ENCODE measurements at regions not wholly inside any gene's neighbourhood (a gene's known extent, or its start where the extent isn't known, plus 50 kb on each side); places are given as distances from the start of the nearest gene placed in this dataset.
A peak's percentile ranks its signal among the peaks of the same experiment; 100 is the strongest.

GRCh38 chr5:164009621-164010020, 504.2 kb downstream of the MAT2B start:
- Histone ChIP-seq H3K36me3 (no peaks in the 10 kb centered on the region), H3K27me3 (no peaks in the 10 kb centered on the region), H3K4me3 (no peak overlapping the region), H3K27ac (no peak overlapping the region), H3K4me1 (no peaks in the 10 kb centered on the region), H3K9me3 (no peaks in the 10 kb centered on the region)
- intact Hi-C loops (cut with DNase I; ENCODE audit: low total_unique reads), result loop anchor here (10.0 kb wide), 1 partner anchor 1195 kb away; no protein-coding TSS in a partner anchor
- DNase-seq, result no peak
- 78 to 81% methylated on average over 6 of the region's 6 CpGs for WGBS, 2 donors (ENCODE audit: low coverage in 1 of 2)
- in situ Hi-C loops (cut with MboI; ENCODE audit: low pct_ligation_motif_present in 1 of 4, low pct_unique_long_range_greater_than_20kb in 1 of 4, low sequenced_read_pairs in 3 of 4), result loop anchor here (25.0 kb wide), 4 partner anchors 447 to 1203 kb away; no protein-coding TSS in a partner anchor
- TF ChIP-seq POLR2A (IDR thresholded peaks at IDR 0.05), result no peak
- TF ChIP-seq EP300 (IDR thresholded peaks at IDR 0.05; ENCODE audit: low read depth), result no peak
- TF ChIP-seq POLR2AphosphoS5 (IDR thresholded peaks at IDR 0.05), result no peak
- TF ChIP-seq CTCF (IDR thresholded peaks at IDR 0.05), result no peak

DNA sequence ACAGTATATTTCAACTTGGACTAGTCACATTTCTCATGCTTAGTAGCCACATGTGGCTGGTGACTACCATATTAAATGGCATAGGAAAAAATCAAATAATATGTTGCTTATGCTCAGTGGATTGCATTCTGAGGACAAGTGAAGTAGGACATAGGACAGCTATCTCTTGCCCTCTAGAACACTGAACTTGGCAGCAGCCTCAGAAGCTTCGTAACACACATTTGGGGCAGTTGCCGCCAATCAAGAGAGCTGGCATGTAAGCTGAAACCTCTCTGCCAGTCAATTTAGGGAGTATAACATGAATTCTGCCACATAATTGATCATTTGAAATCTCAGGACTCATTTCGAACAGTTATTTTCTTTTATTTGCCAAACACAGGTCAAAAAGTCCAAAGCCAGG, 505.5 kb downstream of the MAT2B start:
- Histone ChIP-seq H3K27me3 (no peaks in the 10 kb centered on the region), H3K4me1 (no peaks in the 10 kb centered on the region), H3K27ac (no peak overlapping the region), H3K9me3 (no peaks in the 10 kb centered on the region), H3K4me3 (no peak overlapping the region), H3K36me3 (no peaks in the 10 kb centered on the region)
- intact Hi-C loops (cut with DNase I; ENCODE audit: low total_unique reads), result loop anchor here (10.0 kb wide), 1 partner anchor 1194 kb away; no protein-coding TSS in a partner anchor
- in situ Hi-C loops (cut with MboI; ENCODE audit: low pct_ligation_motif_present in 1 of 4, low pct_unique_long_range_greater_than_20kb in 1 of 4, low sequenced_read_pairs in 3 of 4), result loop anchor here (25.0 kb wide), 4 partner anchors 449 to 1201 kb away; no protein-coding TSS in a partner anchor
- no peak for DNase-seq
- no peak for TF ChIP-seq CTCF (IDR thresholded peaks at IDR 0.05)
- TF ChIP-seq POLR2A (IDR thresholded peaks at IDR 0.05), result no peak
- 88 to 98% methylated on average over 3 of the region's 3 CpGs for WGBS, 2 donors (ENCODE audit: low coverage in 1 of 2)

DNA sequence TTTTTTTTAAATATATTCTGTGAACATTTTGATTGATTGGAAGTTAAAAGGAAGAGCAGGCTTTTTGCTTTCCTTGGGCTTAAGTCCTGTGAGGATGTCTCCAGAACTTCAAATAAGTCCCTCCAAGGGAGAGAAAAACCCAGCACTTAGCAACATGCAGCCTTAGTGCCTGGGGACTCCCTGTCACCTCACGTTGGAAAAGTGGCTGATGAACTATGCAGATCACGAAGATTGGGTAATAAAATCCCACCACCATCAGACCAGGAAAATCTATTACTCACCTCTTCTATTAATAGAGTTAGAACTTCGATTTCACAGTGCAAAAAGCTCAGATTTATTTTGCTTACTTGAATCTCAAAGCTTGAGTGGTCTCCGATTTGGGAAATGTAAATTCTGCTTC, 507.0 kb downstream of the MAT2B start:
- no peak for TF ChIP-seq EP300 (IDR thresholded peaks at IDR 0.05; ENCODE audit: low read depth)
- intact Hi-C loops (cut with DNase I; ENCODE audit: low total_unique reads), result loop anchor here (10.0 kb wide), 1 partner anchor 1192 kb away; no protein-coding TSS in a partner anchor
- Histone ChIP-seq H3K27ac (no peak overlapping the region), H3K27me3 (no peaks in the 10 kb centered on the region), H3K4me1 (no peaks in the 10 kb centered on the region), H3K4me3 (no peak overlapping the region), H3K36me3 (no peaks in the 10 kb centered on the region), H3K9me3 (no peaks in the 10 kb centered on the region)
- in situ Hi-C loops (cut with MboI; ENCODE audit: low pct_ligation_motif_present in 1 of 4, low pct_unique_long_range_greater_than_20kb in 1 of 4, low sequenced_read_pairs in 3 of 4), result loop anchor here (25.0 kb wide), 4 partner anchors 450 to 1200 kb away; no protein-coding TSS in a partner anchor
- 26 to 44% methylated on average over 2 to 4 of the region's 4 CpGs for WGBS, 2 donors (ENCODE audit: low coverage in 1 of 2)
- DNase-seq, result no peak

- in situ Hi-C loops (cut with MboI; ENCODE audit: low pct_ligation_motif_present in 1 of 4, low pct_unique_long_range_greater_than_20kb in 1 of 4, low sequenced_read_pairs in 3 of 4) (loop anchor here (25.0 kb wide), 4 partner anchors 451 to 1199 kb away; no protein-coding TSS in a partner anchor), intact Hi-C loops (cut with DNase I; ENCODE audit: low total_unique reads) (loop anchor here (10.0 kb wide), 1 partner anchor 1192 kb away; no protein-coding TSS in a partner anchor)
- Histone ChIP-seq H3K4me3 (no peak overlapping the region), H3K4me1 (no peaks in the 10 kb centered on the region), H3K27ac (no peak overlapping the region), H3K27me3 (no peaks in the 10 kb centered on the region), H3K9me3 (no peaks in the 10 kb centered on the region), H3K36me3 (no peaks in the 10 kb centered on the region)
- WGBS, 2 donors (ENCODE audit: low coverage in 1 of 2), result 54 to 55% methylated on average over 6 of the region's 6 CpGs
- DNase-seq, result peak; percentile 57
- TF ChIP-seq CTCF (IDR thresholded peaks at IDR 0.05) (peak; percentile 57 to 71 (median 64)), POLR2A (IDR thresholded peaks at IDR 0.05) (no peak)
Measured at GRCh38 chr5:164013077-164013670, 507.8 kb downstream of the MAT2B start.

Data from transverse colon (tissue), 4 donors.